Keratinocyte (primary cell): ENCODE measurements at regions not wholly inside any gene's neighbourhood (a gene's known extent, or its start where the extent isn't known, plus 50 kb on each side); places are given as distances from the start of the nearest gene placed in this dataset.

Source experiments
- DNase-seq: peaks from one replicate; pipeline ENCODE4 v3.0.0-alpha.2; 2011; ENCODE audit warnings: low read depth, missing footprints, low spot score
- FAIRE-seq: peaks from 2 replicates; lab custom pipeline; 2011; peaks lifted over from hg19 to GRCh38; lab: Jason Lieb, UNC
- H2AFZ ChIP-seq: 2 replicates; pipeline ENCODE4 v1.6.0; 2012; ENCODE audit warnings: low read length, control low read depth, inconsistent platforms; ENCODE audit not compliant: control insufficient read depth
- H3K27ac ChIP-seq: 2 replicates; pipeline ENCODE4 v1.5.1; 2011; ENCODE audit warnings: low read length; ENCODE audit not compliant: control insufficient read depth, insufficient read depth
- H3K27me3 ChIP-seq: 3 replicates; pipeline ENCODE4 v1.6.0; 2011; ENCODE audit warnings: low read length; ENCODE audit not compliant: control insufficient read depth, insufficient read depth; ENCODE audit errors: extremely low read depth
- H3K36me3 ChIP-seq, 2 experiments: 2 replicates in 1 of 2; 3 replicates in 1 of 2; pipeline ENCODE4 v1.5.1; 2011; ENCODE audit warnings: low read length in 2 of 2, mild to moderate bottlenecking in 1 of 2; ENCODE audit not compliant: control insufficient read depth in 2 of 2, insufficient read depth in 2 of 2; ENCODE audit errors: extremely low read depth in 1 of 2
- H3K4me1 ChIP-seq: 3 replicates; pipeline ENCODE4 v1.5.1; 2011; ENCODE audit warnings: low read length; ENCODE audit not compliant: control insufficient read depth, insufficient read depth; ENCODE audit errors: extremely low read depth
- H3K4me2 ChIP-seq: 3 replicates; pipeline ENCODE4 v1.6.0; 2011; ENCODE audit warnings: low read depth, low read length; ENCODE audit not compliant: control insufficient read depth, insufficient read depth; ENCODE audit errors: extremely low read depth
- H3K4me3 ChIP-seq, 3 experiments: fragments of 200-600 bp in 1 of 3; sonication (generic) in 1 of 3; 2 replicates in 2 of 3; 3 replicates in 1 of 3; pipeline ENCODE4 v1.5.1; 2011 to 2016; ENCODE audit warnings: low read length in 3 of 3, mild to moderate bottlenecking in 3 of 3, control low read depth in 2 of 3, inconsistent platforms in 1 of 3, low read depth in 1 of 3, mixed read lengths in 1 of 3, mixed run types in 1 of 3, moderate library complexity in 1 of 3; ENCODE audit not compliant: control insufficient read depth in 2 of 3, insufficient read depth in 2 of 3; ENCODE audit errors: extremely low read depth in 1 of 3
- H3K79me2 ChIP-seq: 2 replicates; pipeline ENCODE4 v1.6.0; 2012; ENCODE audit warnings: low read length; ENCODE audit not compliant: control insufficient read depth, insufficient read depth
- H3K9ac ChIP-seq: 3 replicates; pipeline ENCODE4 v1.6.0; 2011; ENCODE audit warnings: low read length; ENCODE audit not compliant: control insufficient read depth, insufficient read depth; ENCODE audit errors: extremely low read depth
- H3K9me1 ChIP-seq: 3 replicates; pipeline ENCODE4 v1.6.0; 2011; ENCODE audit warnings: low read length; ENCODE audit not compliant: control insufficient read depth, insufficient read depth; ENCODE audit errors: extremely low read depth
- H3K9me3 ChIP-seq: 2 replicates; pipeline ENCODE4 v1.5.1; 2012; ENCODE audit warnings: low read depth, low read length; ENCODE audit not compliant: control insufficient read depth
- H4K20me1 ChIP-seq: 3 replicates; pipeline ENCODE4 v1.6.0; 2011; ENCODE audit warnings: low read length; ENCODE audit not compliant: control insufficient read depth, insufficient read depth; ENCODE audit errors: extremely low read depth
- CTCF ChIP-seq, 3 experiments: IDR thresholded peaks in 1 of 3; conservative IDR thresholded peaks in 1 of 3; optimal IDR thresholded peaks in 1 of 3; 2 replicates in 2 of 3; 3 replicates in 1 of 3; pipeline versions ENCODE3 to v1.5.1; 2011; ENCODE audit warnings: low read length in 3 of 3, mild to moderate bottlenecking in 3 of 3, moderate library complexity in 2 of 3, control low read depth in 1 of 3, inconsistent platforms in 1 of 3; ENCODE audit not compliant: insufficient read depth in 2 of 3; ENCODE audit errors: extremely low read depth in 1 of 3
- EZH2 ChIP-seq: IDR thresholded peaks from one replicate; pipeline ENCODE4 v1.6.1; 2012; ENCODE audit warnings: inconsistent platforms, mild to moderate bottlenecking, low read length, moderate library complexity
- dilution Hi-C: fragments of 300-500 bp; cut with MboI; formaldehyde crosslinking; loops from one replicate; pipeline ENCODE4 v1.7.0; 2020; ENCODE audit warnings: low sequenced_read_pairs; ENCODE audit not compliant: extremely low pct_ligation_motif_present

DNA sequence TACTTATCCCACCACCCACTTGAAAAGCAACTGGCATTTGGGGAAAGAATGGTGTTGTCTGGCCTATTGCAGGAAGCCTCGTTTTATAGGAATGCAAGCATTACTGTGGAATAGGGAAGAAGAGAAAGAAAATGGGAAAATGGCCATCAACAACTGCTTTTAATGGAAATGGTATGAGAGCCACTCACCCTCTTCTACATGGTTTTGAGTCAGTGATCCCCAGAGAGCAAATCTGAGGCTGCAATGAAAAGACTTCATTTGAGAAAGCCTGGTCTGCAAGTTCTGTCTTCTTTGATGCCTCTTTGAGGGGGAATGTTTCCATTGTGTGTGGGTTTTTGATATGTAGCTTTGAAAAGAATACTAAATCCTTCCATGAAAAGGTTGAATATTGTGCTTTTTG is 172.3 kb upstream of the HDDC2 start:
- Histone ChIP-seq H3K9me1 (no peaks in the 10 kb centered on the region), H3K79me2 (no peaks in the 10 kb centered on the region), H4K20me1 (no peaks in the 10 kb centered on the region), H3K4me1 (no peaks in the 10 kb centered on the region), H3K9ac (no peak overlapping the region), H3K9me3 (no peaks in the 10 kb centered on the region), H3K27me3 (no peaks in the 10 kb centered on the region), H3K27ac (no peak overlapping the region), H3K4me2 (no peak overlapping the region), H3K36me3 (no peaks in the 10 kb centered on the region), H2AFZ (no peak overlapping the region), H3K4me3 (no peak overlapping the region)
- dilution Hi-C loops: no loop called here
- TF ChIP-seq EZH2 (no peak), CTCF (optimal IDR thresholded peaks at IDR 0.05 in 1 of 3, IDR thresholded peaks at IDR 0.05 in 1 of 3, conservative IDR thresholded peaks at IDR 0.05 in 1 of 3; ENCODE audit: extremely low read depth in 1 of 3, insufficient read depth in 2 of 3, low read length in 3 of 3) (no peak)
- DNase-seq (no peak), FAIRE-seq (no peak)

DNA sequence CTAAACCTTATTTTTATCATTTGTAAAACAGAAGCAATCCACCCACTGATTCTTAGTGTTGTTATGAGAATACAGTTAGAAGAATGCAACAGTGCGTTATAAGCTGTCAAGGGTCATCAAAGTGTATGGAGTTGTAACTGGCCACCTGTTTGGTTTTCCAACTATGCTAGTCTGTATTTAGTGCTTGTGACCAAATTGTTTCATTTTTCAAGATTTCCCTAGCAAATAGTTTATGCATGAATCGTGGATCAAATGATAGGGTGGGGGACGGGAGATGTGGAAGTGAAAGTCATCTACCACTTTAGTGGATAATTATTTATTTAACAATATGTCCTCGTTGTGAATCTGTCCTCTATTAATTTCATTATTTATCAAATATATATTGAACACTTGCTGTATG is 175.4 kb upstream of the HDDC2 start:
- H3K27ac ChIP-seq: no peak overlapping the region
- dilution Hi-C loops: no loop called here
- no peaks in the 10 kb centered on the region for H4K20me1 ChIP-seq
- no peak overlapping the region for H3K9ac ChIP-seq
- no peak overlapping the region for H2AFZ ChIP-seq
- no peaks in the 10 kb centered on the region for H3K36me3 ChIP-seq
- no peak overlapping the region for H3K4me2 ChIP-seq
- TF ChIP-seq EZH2: no peak
- no peak for TF ChIP-seq CTCF (optimal IDR thresholded peaks at IDR 0.05 in 1 of 3, IDR thresholded peaks at IDR 0.05 in 1 of 3, conservative IDR thresholded peaks at IDR 0.05 in 1 of 3; ENCODE audit: extremely low read depth in 1 of 3, insufficient read depth in 2 of 3, low read length in 3 of 3)
- no peak overlapping the region for H3K4me3 ChIP-seq
- H3K27me3 ChIP-seq: no peaks in the 10 kb centered on the region
- H3K9me1 ChIP-seq: no peaks in the 10 kb centered on the region
- H3K4me1 ChIP-seq: no peaks in the 10 kb centered on the region
- H3K79me2 ChIP-seq: no peaks in the 10 kb centered on the region
- no peaks in the 10 kb centered on the region for H3K9me3 ChIP-seq
- DNase-seq (no peak), FAIRE-seq (no peak)
